RWPE1 (cell line): ENCODE measurements at regions not wholly inside any gene's neighbourhood (a gene's known extent, or its start where the extent isn't known, plus 50 kb on each side); places are given as distances from the start of the nearest gene placed in this dataset.

ENCODE experiments used
- CTCF ChIA-PET: fragments of 350-600 bp; sonication (Branson Sonifier 250); formaldehyde crosslinking; extraction: SDS; loops from one replicate; lab custom pipeline; 2021; lab: Yijun Ruan, JAX
- POLR2A ChIA-PET: fragments of 400-600 bp; formaldehyde crosslinking; extraction: SDS; loops from one replicate; lab custom pipeline; 2020; ENCODE audit warnings: antibody characterized with exemption; ENCODE audit not compliant: low non-redundant PET; lab: Yijun Ruan, JAX
- DNase-seq: peaks from one replicate; pipeline ENCODE4 v3.0.0; 2012; ENCODE audit warnings: low spot score
- H3K27ac ChIP-seq: fragments of 450-650 bp; 2 replicates; pipeline ENCODE4 v1.5.1; 2017
- CTCF ChIP-seq: fragments of 450-650 bp; conservative IDR thresholded peaks from 2 replicates; pipeline ENCODE4 v1.5.1; 2017; ENCODE audit warnings: low read depth, mild to moderate bottlenecking

GRCh38 chr13:47521890-47522487, 479.1 kb downstream of the SUCLA2 start:
- CTCF ChIA-PET, result no interaction called here
- no peak for DNase-seq
- no peak for TF ChIP-seq CTCF
- no peak overlapping the region for H3K27ac ChIP-seq
- POLR2A ChIA-PET, result no interaction called here

- ChIA-PET POLR2A (no interaction called here), CTCF (no interaction called here)
- no peak overlapping the region for H3K27ac ChIP-seq
- DNase-seq, result no peak
- TF ChIP-seq CTCF, result no peak
Observed at GRCh38 chr13:47519626-47520025, 481.4 kb downstream of the SUCLA2 start.

GRCh38 chr13:47518530-47518929, 482.5 kb downstream of the SUCLA2 start:
- CTCF ChIA-PET, result no interaction called here
- no peak overlapping the region for H3K27ac ChIP-seq
- DNase-seq, result no peak
- TF ChIP-seq CTCF, result no peak
- POLR2A ChIA-PET, result no interaction called here

- POLR2A ChIA-PET, result no interaction called here
- TF ChIP-seq CTCF, result no peak
- DNase-seq, result no peak
- H3K27ac ChIP-seq, result no peak overlapping the region
- CTCF ChIA-PET, result no interaction called here
Observed at GRCh38 chr13:47511647-47512046, 489.4 kb downstream of the SUCLA2 start.

- ChIA-PET POLR2A (no interaction called here), CTCF (no interaction called here)
- no peak for DNase-seq
- no peak overlapping the region for H3K27ac ChIP-seq
- TF ChIP-seq CTCF, result no peak
Observed at GRCh38 chr13:47508527-47509228, 492.4 kb downstream of the SUCLA2 start.

- no peak for DNase-seq
- no peak overlapping the region for H3K27ac ChIP-seq
- TF ChIP-seq CTCF, result no peak
- CTCF ChIA-PET, result no interaction called here
- POLR2A ChIA-PET, result no interaction called here
Observed at GRCh38 chr13:47503475-47503874, 497.6 kb downstream of the SUCLA2 start.
